HEK293 (cell line): ENCODE measurements at regions not wholly inside any gene's neighbourhood (a gene's known extent, or its start where the extent isn't known, plus 50 kb on each side); places are given as distances from the start of the nearest gene placed in this dataset.

Experiments used
- BCL11A ChIP-seq: fragments of 450-650 bp; formaldehyde crosslinking; IDR thresholded peaks from 2 replicates; pipeline ENCODE4 v1.5.1; 2016; ENCODE audit warnings: low read depth, missing biosample characterization, missing genetic modification characterization
- CTCF ChIP-seq: fragments of 450-650 bp; formaldehyde crosslinking; IDR thresholded peaks from 2 replicates; pipeline ENCODE4 v1.5.1; 2016; ENCODE audit warnings: missing biosample characterization, missing genetic modification characterization
- HOXA7 ChIP-seq: sonication (generic); formaldehyde crosslinking; IDR thresholded peaks from 2 replicates; pipeline ENCODE4 v1.8.1; 2022; ENCODE audit warnings: missing genetic modification reagents, borderline replicate concordance
- PRDM1 ChIP-seq: fragments of 450-650 bp; formaldehyde crosslinking; IDR thresholded peaks from 2 replicates; pipeline ENCODE4; 2016; ENCODE audit warnings: missing biosample characterization, missing genetic modification characterization
- SALL2 ChIP-seq: fragments of 450-650 bp; formaldehyde crosslinking; IDR thresholded peaks from 2 replicates; pipeline ENCODE4 v1.5.0; 2017; ENCODE audit warnings: missing biosample characterization, mild to moderate bottlenecking, missing genetic modification characterization, borderline replicate concordance
- YY1 ChIP-seq: fragments of 450-650 bp; formaldehyde crosslinking; IDR thresholded peaks from 2 replicates; pipeline ENCODE4 v1.5.1; 2018; ENCODE audit warnings: missing biosample characterization, missing genetic modification characterization
- ZBTB21 ChIP-seq: fragments of 450-650 bp; formaldehyde crosslinking; IDR thresholded peaks from 2 replicates; pipeline ENCODE4 v1.5.1; 2017; ENCODE audit warnings: missing biosample characterization, missing genetic modification characterization
- ZFP3 ChIP-seq: fragments of 450-650 bp; formaldehyde crosslinking; IDR thresholded peaks from 2 replicates; pipeline ENCODE4 v1.5.1; 2016; ENCODE audit warnings: low read depth, missing biosample characterization, missing genetic modification characterization
- ZNF148 ChIP-seq: fragments of 450-650 bp; formaldehyde crosslinking; IDR thresholded peaks from 2 replicates; pipeline ENCODE4 v1.5.0; 2017; ENCODE audit warnings: missing biosample characterization, missing genetic modification characterization, borderline replicate concordance
- ZNF24 ChIP-seq: fragments of 450-650 bp; formaldehyde crosslinking; IDR thresholded peaks from 2 replicates; pipeline ENCODE4 v1.5.1; 2016; ENCODE audit warnings: missing biosample characterization, missing genetic modification characterization
- ZNF274 ChIP-seq, 2 experiments: fragments of 200-500 bp in 1 of 2; fragments of 450-650 bp in 1 of 2; sonication (Bioruptor generic) in 1 of 2; formaldehyde crosslinking in 1 of 2; IDR thresholded peaks; 2 replicates each; pipeline versions ENCODE4 v1.5.1 to v1.6.1; 2014 to 2016; ENCODE audit warnings: borderline replicate concordance in 1 of 2, inconsistent platforms in 1 of 2, low read length in 1 of 2, missing biosample characterization in 1 of 2, missing genetic modification characterization in 1 of 2
- ZNF555 ChIP-seq: fragments of 450-650 bp; formaldehyde crosslinking; conservative IDR thresholded peaks from 2 replicates; pipeline ENCODE4 v1.5.1; 2017; ENCODE audit warnings: missing biosample characterization, mild to moderate bottlenecking, missing genetic modification characterization, inconsistent platforms
- ZSCAN5A ChIP-seq: fragments of 450-650 bp; formaldehyde crosslinking; IDR thresholded peaks from 2 replicates; pipeline ENCODE4 v1.5.1; 2016; ENCODE audit warnings: missing biosample characterization, missing genetic modification characterization

- TF ChIP-seq CTCF (tag by site-specific recombination) (no peak), BCL11A (tag by site-specific recombination) (no peak), ZNF274 (IDR thresholded peaks at IDR 0.05; ENCODE audit: low read length) (no peak), ZNF274 (tag by site-specific recombination; IDR thresholded peaks at IDR 0.05; ENCODE audit: borderline replicate concordance) (no peak), SALL2 (no peak), PRDM1 (tag by site-specific recombination) (no peak), ZFP3 (no peak), ZBTB21 (tag by site-specific recombination) (no peak), ZNF148 (tag by site-specific recombination) (no peak), ZSCAN5A (no peak), ZNF555 (no peak), YY1 (tag by site-specific recombination) (no peak), ZNF24 (tag by site-specific recombination) (no peak), HOXA7 (CRISPR knock-in tag) (no peak)
Observed at GRCh38 chr4:176843710-176844109, 51.0 kb upstream of the VEGFC start.
